ENCODE measurements at regions not wholly inside any gene's neighbourhood (a gene's known extent, or its start where the extent isn't known, plus 50 kb on each side); places are given as distances from the start of the nearest gene placed in this dataset.

- no peaks in the 10 kb centered on the region for H3K27me3 Mint-ChIP-seq (ENCODE audit: unreplicated experiment)
- no peak for DNase-seq
- TF ChIP-seq CTCF (IDR thresholded peaks at IDR 0.05; ENCODE audit: unreplicated experiment): no peak
- no peaks in the 10 kb centered on the region for H3K4me1 Mint-ChIP-seq (ENCODE audit: low read depth, unreplicated experiment)
- intact Hi-C loops (cut with micrococcal nuclease; ENCODE audit: unreplicated experiment): no loop called here
- H3K9me3 Mint-ChIP-seq (ENCODE audit: low read depth, unreplicated experiment): peaks cover 8% of the 10 kb centered on the region
- H3K27ac Mint-ChIP-seq (ENCODE audit: unreplicated experiment): no peak overlapping the region
- H3K36me3 Mint-ChIP-seq (ENCODE audit: insufficient read depth, unreplicated experiment): no peaks in the 10 kb centered on the region
- CTCF ChIA-PET: interaction anchor here (0.6 kb wide), 1 partner anchor 1270 kb away, joined by 4 read pairs; no protein-coding TSS in a partner anchor
- H3K4me3 Mint-ChIP-seq (ENCODE audit: low read depth, unreplicated experiment): no peak overlapping the region
- BruUV-seq (replicated peaks): no TSS peak
Measured at GRCh38 chr3:110067527-110067926, 730.2 kb upstream of the DPPA4 start.

- CTCF ChIA-PET: no interaction called here
- Mint-ChIP-seq H3K9me3 (ENCODE audit: low read depth, unreplicated experiment) (peaks cover 8% of the 10 kb centered on the region), H3K27ac (ENCODE audit: unreplicated experiment) (no peak overlapping the region), H3K4me1 (ENCODE audit: low read depth, unreplicated experiment) (no peaks in the 10 kb centered on the region), H3K36me3 (ENCODE audit: insufficient read depth, unreplicated experiment) (no peaks in the 10 kb centered on the region), H3K4me3 (ENCODE audit: low read depth, unreplicated experiment) (no peak overlapping the region), H3K27me3 (ENCODE audit: unreplicated experiment) (no peaks in the 10 kb centered on the region)
- TF ChIP-seq CTCF (IDR thresholded peaks at IDR 0.05; ENCODE audit: unreplicated experiment): no peak
- intact Hi-C loops (cut with micrococcal nuclease; ENCODE audit: unreplicated experiment): no loop called here
- no peak for DNase-seq
- BruUV-seq (replicated peaks): no TSS peak
Measured at GRCh38 chr3:110069761-110070160, 732.4 kb upstream of the DPPA4 start.

- H3K27ac Mint-ChIP-seq (ENCODE audit: unreplicated experiment): no peak overlapping the region
- no peaks in the 10 kb centered on the region for H3K4me1 Mint-ChIP-seq (ENCODE audit: low read depth, unreplicated experiment)
- H3K9me3 Mint-ChIP-seq (ENCODE audit: low read depth, unreplicated experiment): peaks cover 8% of the 10 kb centered on the region
- intact Hi-C loops (cut with micrococcal nuclease; ENCODE audit: unreplicated experiment): no loop called here
- TF ChIP-seq CTCF (IDR thresholded peaks at IDR 0.05; ENCODE audit: unreplicated experiment): no peak
- no peaks in the 10 kb centered on the region for H3K27me3 Mint-ChIP-seq (ENCODE audit: unreplicated experiment)
- H3K36me3 Mint-ChIP-seq (ENCODE audit: insufficient read depth, unreplicated experiment): no peaks in the 10 kb centered on the region
- DNase-seq: no peak
- BruUV-seq (replicated peaks): no TSS peak
- CTCF ChIA-PET: no interaction called here
- H3K4me3 Mint-ChIP-seq (ENCODE audit: low read depth, unreplicated experiment): no peak overlapping the region
Measured at GRCh38 chr3:110070161-110070916, 733.0 kb upstream of the DPPA4 start.

- DNase-seq: no peak
- intact Hi-C loops (cut with micrococcal nuclease; ENCODE audit: unreplicated experiment): no loop called here
- no peaks in the 10 kb centered on the region for H3K36me3 Mint-ChIP-seq (ENCODE audit: insufficient read depth, unreplicated experiment)
- no peaks in the 10 kb centered on the region for H3K4me1 Mint-ChIP-seq (ENCODE audit: low read depth, unreplicated experiment)
- TF ChIP-seq CTCF (IDR thresholded peaks at IDR 0.05; ENCODE audit: unreplicated experiment): no peak
- no peak overlapping the region for H3K27ac Mint-ChIP-seq (ENCODE audit: unreplicated experiment)
- no peaks in the 10 kb centered on the region for H3K27me3 Mint-ChIP-seq (ENCODE audit: unreplicated experiment)
- BruUV-seq (replicated peaks): no TSS peak
- CTCF ChIA-PET: no interaction called here
- peaks cover 6% of the 10 kb centered on the region for H3K9me3 Mint-ChIP-seq (ENCODE audit: low read depth, unreplicated experiment)
- H3K4me3 Mint-ChIP-seq (ENCODE audit: low read depth, unreplicated experiment): no peak overlapping the region
Measured at GRCh38 chr3:110074095-110074494, 736.7 kb upstream of the DPPA4 start.

Data from Calu3 (cell line).